Astrocyte of the spinal cord (primary cell): ENCODE measurements at regions not wholly inside any gene's neighbourhood (a gene's known extent, or its start where the extent isn't known, plus 50 kb on each side); places are given as distances from the start of the nearest gene placed in this dataset.

Source experiments
- DNase-seq: peaks from one replicate; pipeline ENCODE4 v3.0.0; 2011; ENCODE audit warnings: low read depth, low spot score
- H3K4me3 ChIP-seq: 2 replicates; pipeline ENCODE4 v1.5.1; 2011; ENCODE audit warnings: low read depth, mild to moderate bottlenecking, low read length, moderate library complexity
- CTCF ChIP-seq: IDR thresholded peaks from 2 replicates; pipeline ENCODE4 v1.5.1; 2012; ENCODE audit warnings: low read depth, mild to moderate bottlenecking, low read length, inconsistent platforms
- in situ Hi-C: cut with HindIII; loops from 2 replicates; pipeline ENCODE4 v1.10.0; 2017; ENCODE audit warnings: low sequenced_read_pairs

- DNase-seq: no peak
- in situ Hi-C loops: no loop called here
- no peak for TF ChIP-seq CTCF
- no peak overlapping the region for H3K4me3 ChIP-seq
Observed at GRCh38 chr1:157288996-157289395, 150.8 kb upstream of the ETV3 start.

GRCh38 chr1:157288492-157288891 lies 150.3 kb upstream of the ETV3 start:
- TF ChIP-seq CTCF: no peak
- in situ Hi-C loops: no loop called here
- no peak overlapping the region for H3K4me3 ChIP-seq
- DNase-seq: no peak

GRCh38 chr1:157288006-157288405 lies 149.8 kb upstream of the ETV3 start:
- TF ChIP-seq CTCF: no peak
- no peak for DNase-seq
- no peak overlapping the region for H3K4me3 ChIP-seq
- in situ Hi-C loops: no loop called here

GRCh38 chr1:157287462-157287861 lies 149.3 kb upstream of the ETV3 start:
- in situ Hi-C loops: no loop called here
- TF ChIP-seq CTCF: no peak
- H3K4me3 ChIP-seq: no peak overlapping the region
- no peak for DNase-seq

- no peak for TF ChIP-seq CTCF
- no peak for DNase-seq
- in situ Hi-C loops: no loop called here
- no peak overlapping the region for H3K4me3 ChIP-seq
Observed at GRCh38 chr1:157286646-157287420, 148.6 kb upstream of the ETV3 start.

GRCh38 chr1:157286096-157286495 lies 147.9 kb upstream of the ETV3 start:
- in situ Hi-C loops: no loop called here
- H3K4me3 ChIP-seq: no peak overlapping the region

More at GRCh38 chr1:157286096-157286495, 147.9 kb upstream of the ETV3 start:
- no peak for TF ChIP-seq CTCF
- no peak for DNase-seq
